ENCODE measurements at regions not wholly inside any gene's neighbourhood (a gene's known extent, or its start where the extent isn't known, plus 50 kb on each side); places are given as distances from the start of the nearest gene placed in this dataset.

DNA sequence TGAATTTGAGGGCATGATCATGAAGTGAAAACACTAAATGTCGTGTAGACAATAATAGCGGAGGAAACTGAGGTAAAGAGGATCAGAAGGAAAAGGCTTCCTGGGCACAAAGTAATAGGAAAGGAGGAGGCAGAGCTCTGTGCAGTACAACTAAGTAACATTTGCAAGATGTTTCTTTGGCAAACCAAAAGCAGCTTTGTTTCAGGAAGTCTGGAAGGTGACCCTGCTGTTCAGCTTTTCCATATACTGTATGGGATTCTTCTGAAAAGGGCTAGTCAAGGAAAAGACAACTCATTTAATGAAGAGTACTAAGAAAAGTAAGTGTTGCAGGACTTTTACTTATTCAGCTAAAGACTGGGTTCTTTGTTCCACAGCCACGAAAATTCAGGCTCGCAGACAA, 463.1 kb downstream of the PCDH7 start:
- Histone ChIP-seq H3K9ac (ENCODE audit: insufficient read depth, low read length, poor library complexity, severe bottlenecking) (no peak overlapping the region), H3K4me1 (ENCODE audit: control insufficient read depth in 1 of 2, insufficient read depth in 2 of 2, low read length in 2 of 2) (no peaks in the 10 kb centered on the region), H4K20me1 (ENCODE audit: insufficient read depth, low read length) (no peaks in the 10 kb centered on the region), H3K4me2 (replicated peaks; ENCODE audit: extremely low read depth, low read length, poor library complexity, severe bottlenecking) (no peak overlapping the region), H2AFZ (ENCODE audit: insufficient read depth, low read depth, low read length, poor library complexity, severe bottlenecking) (no peak overlapping the region), H3K9me3 (replicated peaks in 1 of 2; ENCODE audit: control insufficient read depth in 1 of 2, insufficient read depth in 1 of 2, low read length in 2 of 2) (peaks cover 6 to 10% of the 10 kb centered on the region in 2 donors), H3K27me3 (ENCODE audit: control insufficient read depth in 2 of 2, insufficient read depth in 2 of 2, low read length in 2 of 2) (no peaks in the 10 kb centered on the region), H3K4me3 (replicated peaks in 1 of 3; ENCODE audit: low read depth in 2 of 3, low read length in 3 of 3) (no peak overlapping the region), H3K79me2 (ENCODE audit: insufficient read depth, low read length) (no peaks in the 10 kb centered on the region), H3K36me3 (replicated peaks in 1 of 2; ENCODE audit: control insufficient read depth in 1 of 2, insufficient read depth in 2 of 2, low read length in 2 of 2) (no peaks in the 10 kb centered on the region), H3K27ac (ENCODE audit: low read depth in 1 of 2, low read length in 2 of 2) (no peak overlapping the region)
- Mint-ChIP-seq H3K27ac (no peak overlapping the region), H3K27me3 (ENCODE audit: low read depth in 3 of 3) (peaks cover 0 to 4% (median 0%) of the 10 kb centered on the region in 3 donors), H3K9me3 (peaks cover 0 to 20% (median 3%) of the 10 kb centered on the region in 7 donors), H3K36me3 (no peaks in the 10 kb centered on the region), H3K4me3 (no peak overlapping the region), H3K4me1 (no peaks in the 10 kb centered on the region)
- DNase-seq: no peak
- TF ChIP-seq, protein P1, sequence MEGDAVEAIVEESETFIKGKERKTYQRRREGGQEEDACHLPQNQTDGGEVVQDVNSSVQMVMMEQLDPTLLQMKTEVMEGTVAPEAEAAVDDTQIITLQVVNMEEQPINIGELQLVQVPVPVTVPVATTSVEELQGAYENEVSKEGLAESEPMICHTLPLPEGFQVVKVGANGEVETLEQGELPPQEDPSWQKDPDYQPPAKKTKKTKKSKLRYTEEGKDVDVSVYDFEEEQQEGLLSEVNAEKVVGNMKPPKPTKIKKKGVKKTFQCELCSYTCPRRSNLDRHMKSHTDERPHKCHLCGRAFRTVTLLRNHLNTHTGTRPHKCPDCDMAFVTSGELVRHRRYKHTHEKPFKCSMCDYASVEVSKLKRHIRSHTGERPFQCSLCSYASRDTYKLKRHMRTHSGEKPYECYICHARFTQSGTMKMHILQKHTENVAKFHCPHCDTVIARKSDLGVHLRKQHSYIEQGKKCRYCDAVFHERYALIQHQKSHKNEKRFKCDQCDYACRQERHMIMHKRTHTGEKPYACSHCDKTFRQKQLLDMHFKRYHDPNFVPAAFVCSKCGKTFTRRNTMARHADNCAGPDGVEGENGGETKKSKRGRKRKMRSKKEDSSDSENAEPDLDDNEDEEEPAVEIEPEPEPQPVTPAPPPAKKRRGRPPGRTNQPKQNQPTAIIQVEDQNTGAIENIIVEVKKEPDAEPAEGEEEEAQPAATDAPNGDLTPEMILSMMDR (IDR thresholded peaks at IDR 0.05): no peak
- WGBS (ENCODE audit: insufficient coverage): 80% methylated on average over 4 of the region's 4 CpGs
- intact Hi-C loops (cut with micrococcal nuclease): no loop called here

DNA sequence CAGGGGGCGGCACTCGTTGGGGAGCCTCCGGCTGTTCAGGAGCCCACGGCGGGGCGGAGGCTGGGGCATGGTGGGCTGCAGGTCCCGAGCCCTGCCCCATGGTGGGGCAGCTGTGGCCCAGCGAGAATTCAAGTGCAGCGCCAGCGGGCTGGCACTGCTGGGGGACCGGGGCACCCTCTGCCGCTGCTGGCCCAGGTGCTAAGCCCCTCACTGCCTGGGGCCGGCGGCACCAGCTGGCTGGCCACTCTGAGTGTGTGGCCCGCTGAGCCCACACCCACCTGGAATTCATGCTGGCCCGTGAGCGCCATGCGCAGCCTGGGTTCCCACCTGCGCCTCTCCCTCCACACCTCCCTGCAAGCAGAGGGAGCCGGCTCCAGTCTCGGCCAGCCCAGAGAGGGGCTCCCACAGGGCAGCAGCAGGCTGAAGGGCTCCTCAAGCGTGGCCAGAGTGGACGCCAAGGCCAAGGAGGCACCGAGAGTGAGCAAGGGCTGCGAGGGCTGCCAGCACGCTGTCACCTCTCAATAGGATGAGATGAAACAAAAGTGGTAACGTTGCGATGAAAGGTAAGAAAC, 464.9 kb downstream of the PCDH7 start:
- H3K27me3 Mint-ChIP-seq (ENCODE audit: low read depth in 3 of 3): peaks cover 0 to 4% (median 0%) of the 10 kb centered on the region in 3 donors
- H3K4me3 Mint-ChIP-seq: no peak overlapping the region
- intact Hi-C loops (cut with micrococcal nuclease): no loop called here
- H3K36me3 Mint-ChIP-seq: no peaks in the 10 kb centered on the region
- H3K4me1 ChIP-seq (ENCODE audit: control insufficient read depth in 1 of 2, insufficient read depth in 2 of 2, low read length in 2 of 2): no peaks in the 10 kb centered on the region
- WGBS (ENCODE audit: insufficient coverage): 89% methylated on average over 21 of the region's 28 CpGs
- H3K27me3 ChIP-seq (ENCODE audit: control insufficient read depth in 2 of 2, insufficient read depth in 2 of 2, low read length in 2 of 2): no peaks in the 10 kb centered on the region
- H3K9me3 Mint-ChIP-seq: peaks cover 0 to 20% (median 3%) of the 10 kb centered on the region in 7 donors
- no peak overlapping the region for H2AFZ ChIP-seq (ENCODE audit: insufficient read depth, low read depth, low read length, poor library complexity, severe bottlenecking)
- H3K9me3 ChIP-seq (replicated peaks in 1 of 2; ENCODE audit: control insufficient read depth in 1 of 2, insufficient read depth in 1 of 2, low read length in 2 of 2): peaks cover 6 to 10% of the 10 kb centered on the region in 2 donors
- no peak overlapping the region for H3K4me2 ChIP-seq (replicated peaks; ENCODE audit: extremely low read depth, low read length, poor library complexity, severe bottlenecking)
- TF ChIP-seq, protein P1 (IDR thresholded peaks at IDR 0.05): no peak
- H3K27ac Mint-ChIP-seq: no peak overlapping the region
- no peaks in the 10 kb centered on the region for H3K36me3 ChIP-seq (replicated peaks in 1 of 2; ENCODE audit: control insufficient read depth in 1 of 2, insufficient read depth in 2 of 2, low read length in 2 of 2)
- H3K4me1 Mint-ChIP-seq: no peaks in the 10 kb centered on the region
- no peak overlapping the region for H3K9ac ChIP-seq (ENCODE audit: insufficient read depth, low read length, poor library complexity, severe bottlenecking)
- H3K4me3 ChIP-seq (replicated peaks in 1 of 3; ENCODE audit: low read depth in 2 of 3, low read length in 3 of 3): no peak overlapping the region
- H3K27ac ChIP-seq (ENCODE audit: low read depth in 1 of 2, low read length in 2 of 2): no peak overlapping the region
- H4K20me1 ChIP-seq (ENCODE audit: insufficient read depth, low read length): no peaks in the 10 kb centered on the region
- H3K79me2 ChIP-seq (ENCODE audit: insufficient read depth, low read length): no peaks in the 10 kb centered on the region
- no peak for DNase-seq
